ENCODE measurements at regions not wholly inside any gene's neighbourhood (a gene's known extent, or its start where the extent isn't known, plus 50 kb on each side); places are given as distances from the start of the nearest gene placed in this dataset.
A peak's percentile ranks its signal among the peaks of the same experiment; 100 is the strongest.
"Not testable (repeated sequence)": the region's sequence is repeated elsewhere in the genome, so short reads cannot be mapped to it uniquely, and the experiment has no call there.

- H3K4me3 ChIP-seq (ENCODE audit: low read depth, low read length) = no peak overlapping the region
- DNase-seq (ENCODE audit: low read depth) = no peak
- no peaks in the 10 kb centered on the region for H3K36me3 ChIP-seq (ENCODE audit: control insufficient read depth, insufficient read depth, low read length)
- POLR2A ChIA-PET = no interaction called here
- TF ChIP-seq, protein P1, sequence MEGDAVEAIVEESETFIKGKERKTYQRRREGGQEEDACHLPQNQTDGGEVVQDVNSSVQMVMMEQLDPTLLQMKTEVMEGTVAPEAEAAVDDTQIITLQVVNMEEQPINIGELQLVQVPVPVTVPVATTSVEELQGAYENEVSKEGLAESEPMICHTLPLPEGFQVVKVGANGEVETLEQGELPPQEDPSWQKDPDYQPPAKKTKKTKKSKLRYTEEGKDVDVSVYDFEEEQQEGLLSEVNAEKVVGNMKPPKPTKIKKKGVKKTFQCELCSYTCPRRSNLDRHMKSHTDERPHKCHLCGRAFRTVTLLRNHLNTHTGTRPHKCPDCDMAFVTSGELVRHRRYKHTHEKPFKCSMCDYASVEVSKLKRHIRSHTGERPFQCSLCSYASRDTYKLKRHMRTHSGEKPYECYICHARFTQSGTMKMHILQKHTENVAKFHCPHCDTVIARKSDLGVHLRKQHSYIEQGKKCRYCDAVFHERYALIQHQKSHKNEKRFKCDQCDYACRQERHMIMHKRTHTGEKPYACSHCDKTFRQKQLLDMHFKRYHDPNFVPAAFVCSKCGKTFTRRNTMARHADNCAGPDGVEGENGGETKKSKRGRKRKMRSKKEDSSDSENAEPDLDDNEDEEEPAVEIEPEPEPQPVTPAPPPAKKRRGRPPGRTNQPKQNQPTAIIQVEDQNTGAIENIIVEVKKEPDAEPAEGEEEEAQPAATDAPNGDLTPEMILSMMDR (IDR thresholded peaks at IDR 0.05; ENCODE audit: insufficient read depth, low read depth, low read length) = no peak
- CTCF ChIA-PET = no interaction called here
- H3K27me3 ChIP-seq (ENCODE audit: control insufficient read depth, insufficient read depth, low read length) = no peaks in the 10 kb centered on the region
Observed at GRCh38 chrX:122220644-122221373, 963.3 kb upstream of the GRIA3 start.

DNA sequence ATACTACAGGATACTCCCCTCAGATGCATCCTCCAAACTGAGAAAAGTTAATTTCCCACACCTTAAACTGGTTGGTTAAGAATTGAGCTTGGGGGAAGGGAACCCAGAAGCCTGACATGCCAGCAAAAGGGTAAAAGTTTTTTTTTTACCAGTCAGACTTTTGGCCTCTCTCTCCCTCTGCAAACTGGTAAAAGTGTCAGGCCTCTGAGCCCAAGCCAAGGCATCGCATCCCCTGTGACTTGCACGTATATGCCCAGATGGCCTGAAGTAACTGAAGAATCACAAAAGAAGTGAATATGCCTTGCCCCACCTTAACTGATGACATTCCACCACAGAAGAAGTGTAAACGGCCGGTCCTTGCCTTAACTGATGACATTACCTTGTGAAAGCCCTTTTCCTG, 962.3 kb upstream of the GRIA3 start:
- H3K27me3 ChIP-seq (ENCODE audit: control insufficient read depth, insufficient read depth, low read length); CTCF ChIA-PET; POLR2A ChIA-PET; H3K4me3 ChIP-seq (ENCODE audit: low read depth, low read length); DNase-seq (ENCODE audit: low read depth); H3K36me3 ChIP-seq (ENCODE audit: control insufficient read depth, insufficient read depth, low read length): not testable (repeated sequence)

DNA sequence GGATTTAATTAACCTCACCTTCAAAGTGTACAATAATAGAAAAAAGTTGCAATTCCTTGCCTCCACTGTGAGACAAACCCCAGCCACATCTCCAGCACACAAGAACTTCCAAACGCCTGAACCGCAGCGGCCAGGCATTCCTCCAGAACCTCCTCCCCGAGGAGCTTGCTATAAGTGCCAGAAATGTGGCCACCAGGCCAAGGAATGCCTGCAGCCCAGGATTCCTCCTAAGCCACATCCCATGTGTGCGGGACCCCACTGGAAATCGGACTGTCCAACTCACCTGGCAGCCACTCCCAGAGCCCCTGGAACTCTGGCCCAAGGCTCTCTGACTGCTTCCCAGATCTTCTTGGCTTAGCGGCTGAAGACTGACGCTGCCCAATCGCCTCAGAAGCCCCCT, 959.9 kb upstream of the GRIA3 start:
- H3K36me3 ChIP-seq (ENCODE audit: control insufficient read depth, insufficient read depth, low read length); DNase-seq (ENCODE audit: low read depth); CTCF ChIA-PET; H3K27me3 ChIP-seq (ENCODE audit: control insufficient read depth, insufficient read depth, low read length); POLR2A ChIA-PET; H3K4me3 ChIP-seq (ENCODE audit: low read depth, low read length): not testable (repeated sequence)

DNA sequence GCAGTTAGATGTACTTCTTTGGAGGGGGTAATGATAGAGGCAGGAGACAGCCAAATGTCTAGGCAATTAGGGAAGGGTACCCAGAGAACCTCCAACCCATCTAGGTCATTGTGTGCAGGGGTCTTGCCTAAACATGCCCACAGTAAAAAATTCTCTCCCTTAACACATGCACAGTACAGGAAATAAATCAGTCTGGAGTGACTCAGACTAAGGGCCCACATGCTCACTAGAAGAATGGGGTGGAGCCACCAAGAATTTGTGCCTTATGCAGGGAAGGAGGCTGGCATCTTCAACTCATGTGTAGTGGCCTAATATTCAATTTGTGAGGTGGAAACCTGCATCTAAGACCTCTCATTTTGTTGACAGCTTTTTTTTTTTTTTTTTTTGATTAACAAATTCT, 945.3 kb upstream of the GRIA3 start:
- POLR2A ChIA-PET = no interaction called here
- peak; percentile 3 for DNase-seq (ENCODE audit: low read depth)
- no peaks in the 10 kb centered on the region for H3K27me3 ChIP-seq (ENCODE audit: control insufficient read depth, insufficient read depth, low read length)
- no peaks in the 10 kb centered on the region for H3K36me3 ChIP-seq (ENCODE audit: control insufficient read depth, insufficient read depth, low read length)
- CTCF ChIA-PET = no interaction called here
- TF ChIP-seq, protein P1 (IDR thresholded peaks at IDR 0.05; ENCODE audit: insufficient read depth, low read depth, low read length) = no peak
- H3K4me3 ChIP-seq (ENCODE audit: low read depth, low read length) = no peak overlapping the region

- no peak for DNase-seq (ENCODE audit: low read depth)
- no peaks in the 10 kb centered on the region for H3K27me3 ChIP-seq (ENCODE audit: control insufficient read depth, insufficient read depth, low read length)
- no peaks in the 10 kb centered on the region for H3K36me3 ChIP-seq (ENCODE audit: control insufficient read depth, insufficient read depth, low read length)
- ChIA-PET CTCF (no interaction called here), POLR2A (no interaction called here)
- TF ChIP-seq, protein P1 (IDR thresholded peaks at IDR 0.05; ENCODE audit: insufficient read depth, low read depth, low read length) = no peak
- H3K4me3 ChIP-seq (ENCODE audit: low read depth, low read length) = no peak overlapping the region
Observed at GRCh38 chrX:122241959-122242358, 942.1 kb upstream of the GRIA3 start.

DNA sequence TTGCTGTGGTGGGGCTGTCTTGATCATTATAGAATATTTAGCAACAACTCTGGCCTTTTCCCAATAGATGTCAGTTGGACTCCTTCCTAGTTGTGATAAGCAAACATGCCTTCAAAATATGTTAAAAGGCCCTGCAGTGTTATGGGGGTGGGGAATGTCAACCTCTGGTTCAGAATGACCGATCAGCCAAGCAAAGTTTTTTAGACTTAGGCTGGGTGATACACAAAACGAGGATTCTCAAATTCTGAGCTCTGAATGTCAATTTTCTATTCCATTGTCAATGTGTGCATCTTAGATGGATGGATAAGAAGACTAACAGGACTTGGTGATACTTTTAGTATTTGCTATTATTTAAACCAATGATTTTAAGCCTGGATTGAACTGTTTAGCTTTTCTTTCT, 940.0 kb upstream of the GRIA3 start:
- H3K27me3 ChIP-seq (ENCODE audit: control insufficient read depth, insufficient read depth, low read length) = no peaks in the 10 kb centered on the region
- no peak for DNase-seq (ENCODE audit: low read depth)
- no peak overlapping the region for H3K4me3 ChIP-seq (ENCODE audit: low read depth, low read length)
- TF ChIP-seq, protein P1 (IDR thresholded peaks at IDR 0.05; ENCODE audit: insufficient read depth, low read depth, low read length) = no peak
- POLR2A ChIA-PET = no interaction called here
- no peaks in the 10 kb centered on the region for H3K36me3 ChIP-seq (ENCODE audit: control insufficient read depth, insufficient read depth, low read length)
- CTCF ChIA-PET = no interaction called here
